PFSK-1 (cell line): ENCODE measurements at regions not wholly inside any gene's neighbourhood (a gene's known extent, or its start where the extent isn't known, plus 50 kb on each side); places are given as distances from the start of the nearest gene placed in this dataset.

Source experiments
- FOXP2 ChIP-seq: optimal IDR thresholded peaks from 2 replicates; pipeline ENCODE3; 2011; ENCODE audit warnings: borderline replicate concordance, control low read depth, inconsistent platforms; ENCODE audit not compliant: insufficient read depth; ENCODE audit errors: extremely low read length, extremely low read depth
- POLR2AphosphoS5 ChIP-seq: IDR thresholded peaks from 2 replicates; pipeline ENCODE4 v1.6.1; 2012; ENCODE audit warnings: low read depth, mild to moderate bottlenecking, control low read depth, low read length, moderate library complexity
- SIN3A ChIP-seq: IDR thresholded peaks from 2 replicates; pipeline ENCODE4 v1.6.1; 2012; ENCODE audit warnings: mild to moderate bottlenecking, low read length, moderate library complexity, borderline replicate concordance; ENCODE audit not compliant: insufficient read depth
- TAF1 ChIP-seq: IDR thresholded peaks from 2 replicates; pipeline ENCODE4 v1.6.1; 2012; ENCODE audit warnings: low read length, control low read depth, borderline replicate concordance; ENCODE audit not compliant: insufficient read depth
- TF ChIP-seq, protein P1 (sequence below), 2 experiments: IDR thresholded peaks; 2 replicates each; pipeline versions ENCODE4 v1.6.1 to v1.8.0; 2011 to 2012; ENCODE audit warnings: low read depth in 2 of 2, low read length in 2 of 2, control low read depth in 1 of 2, inconsistent platforms in 1 of 2, mild to moderate bottlenecking in 1 of 2, moderate library complexity in 1 of 2; ENCODE audit not compliant: insufficient read depth in 1 of 2

- TF ChIP-seq, protein P1, sequence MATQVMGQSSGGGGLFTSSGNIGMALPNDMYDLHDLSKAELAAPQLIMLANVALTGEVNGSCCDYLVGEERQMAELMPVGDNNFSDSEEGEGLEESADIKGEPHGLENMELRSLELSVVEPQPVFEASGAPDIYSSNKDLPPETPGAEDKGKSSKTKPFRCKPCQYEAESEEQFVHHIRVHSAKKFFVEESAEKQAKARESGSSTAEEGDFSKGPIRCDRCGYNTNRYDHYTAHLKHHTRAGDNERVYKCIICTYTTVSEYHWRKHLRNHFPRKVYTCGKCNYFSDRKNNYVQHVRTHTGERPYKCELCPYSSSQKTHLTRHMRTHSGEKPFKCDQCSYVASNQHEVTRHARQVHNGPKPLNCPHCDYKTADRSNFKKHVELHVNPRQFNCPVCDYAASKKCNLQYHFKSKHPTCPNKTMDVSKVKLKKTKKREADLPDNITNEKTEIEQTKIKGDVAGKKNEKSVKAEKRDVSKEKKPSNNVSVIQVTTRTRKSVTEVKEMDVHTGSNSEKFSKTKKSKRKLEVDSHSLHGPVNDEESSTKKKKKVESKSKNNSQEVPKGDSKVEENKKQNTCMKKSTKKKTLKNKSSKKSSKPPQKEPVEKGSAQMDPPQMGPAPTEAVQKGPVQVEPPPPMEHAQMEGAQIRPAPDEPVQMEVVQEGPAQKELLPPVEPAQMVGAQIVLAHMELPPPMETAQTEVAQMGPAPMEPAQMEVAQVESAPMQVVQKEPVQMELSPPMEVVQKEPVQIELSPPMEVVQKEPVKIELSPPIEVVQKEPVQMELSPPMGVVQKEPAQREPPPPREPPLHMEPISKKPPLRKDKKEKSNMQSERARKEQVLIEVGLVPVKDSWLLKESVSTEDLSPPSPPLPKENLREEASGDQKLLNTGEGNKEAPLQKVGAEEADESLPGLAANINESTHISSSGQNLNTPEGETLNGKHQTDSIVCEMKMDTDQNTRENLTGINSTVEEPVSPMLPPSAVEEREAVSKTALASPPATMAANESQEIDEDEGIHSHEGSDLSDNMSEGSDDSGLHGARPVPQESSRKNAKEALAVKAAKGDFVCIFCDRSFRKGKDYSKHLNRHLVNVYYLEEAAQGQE (IDR thresholded peaks at IDR 0.05; ENCODE audit: insufficient read depth in 1 of 2, low read depth in 2 of 2, low read length in 2 of 2): no peak
- TF ChIP-seq TAF1 (no peak), SIN3A (no peak), POLR2AphosphoS5 (no peak), FOXP2 (no peak)
These were observed 216.8 kb upstream of the PACRGL start for GRCh38 chr4:20483416-20483815.
